Kidney (tissue), 13 donors: ENCODE measurements at regions not wholly inside any gene's neighbourhood (a gene's known extent, or its start where the extent isn't known, plus 50 kb on each side); places are given as distances from the start of the nearest gene placed in this dataset.
"Not testable (repeated sequence)": the region's sequence is repeated elsewhere in the genome, so short reads cannot be mapped to it uniquely, and the experiment has no call there.

ENCODE experiments used
- DNase-seq, 5 donors: peaks; one replicate each; pipeline ENCODE4 v3.0.0-alpha.2; 2013 to 2020
- FAIRE-seq: peaks from 2 replicates; lab custom pipeline; 2012; peaks lifted over from hg19 to GRCh38; lab: Jason Lieb, UNC
- H3K27ac ChIP-seq, 2 donors: one replicate each; pipeline ENCODE4 v1.7.0; 2013; ENCODE audit warnings: low read depth in 2 of 2, low read length in 2 of 2, inconsistent platforms in 1 of 2
- H3K27me3 ChIP-seq: one replicate; pipeline ENCODE4 v1.7.1; 2013; ENCODE audit warnings: low read length, inconsistent platforms; ENCODE audit not compliant: control insufficient read depth, insufficient read depth
- H3K36me3 ChIP-seq, 3 donors: one replicate each; pipeline versions ENCODE4 v1.7.0 to v1.7.1; 2013; ENCODE audit warnings: low read length in 3 of 3, control low read depth in 1 of 3, inconsistent platforms in 1 of 3; ENCODE audit not compliant: insufficient read depth in 3 of 3, control insufficient read depth in 2 of 3
- H3K4me1 ChIP-seq, 3 donors: one replicate each; pipeline versions ENCODE4 v1.7.0 to v1.7.1; 2013; ENCODE audit warnings: low read length in 3 of 3, inconsistent platforms in 1 of 3, low read depth in 1 of 3; ENCODE audit not compliant: control insufficient read depth in 2 of 3, insufficient read depth in 2 of 3
- H3K4me3 ChIP-seq, 3 donors: one replicate each; pipeline versions ENCODE4 v1.7.0 to v1.8.1; 2013; ENCODE audit warnings: low read length in 3 of 3, control low read depth in 1 of 3, inconsistent platforms in 1 of 3
- H3K9ac ChIP-seq, 3 donors: one replicate each; pipeline versions ENCODE4 v1.7.0 to v1.7.1; 2013; ENCODE audit warnings: low read length in 3 of 3, control low read depth in 1 of 3, inconsistent platforms in 1 of 3
- H3K9me3 ChIP-seq, 3 donors: one replicate each; pipeline versions ENCODE4 v1.7.0 to v1.7.1; 2013; ENCODE audit warnings: low read length in 3 of 3, control low read depth in 1 of 3, inconsistent platforms in 1 of 3; ENCODE audit not compliant: control insufficient read depth in 2 of 3, insufficient read depth in 1 of 3
- intact Hi-C: fragments of 100-400 bp; cut with DNase I; formaldehyde crosslinking; loops from one replicate; pipeline ENCODE4 v1.11.1; 2022
- TF ChIP-seq, protein P1 (sequence below): IDR thresholded peaks from 3 replicates; pipeline ENCODE4 v1.5.1; 2012; ENCODE audit warnings: mild to moderate bottlenecking, moderate library complexity, borderline replicate concordance; ENCODE audit not compliant: insufficient read depth; ENCODE audit errors: extremely low read depth
- donor health status: control.
- donor health status: control.
- donor health status: control.
- donor health status: control.
- donor health status: control.
- donor health status: DM: yes; HTN: yes; CAD: no.
- donor health status: Normal renal cell carcinoma (clear cell type).

DNA sequence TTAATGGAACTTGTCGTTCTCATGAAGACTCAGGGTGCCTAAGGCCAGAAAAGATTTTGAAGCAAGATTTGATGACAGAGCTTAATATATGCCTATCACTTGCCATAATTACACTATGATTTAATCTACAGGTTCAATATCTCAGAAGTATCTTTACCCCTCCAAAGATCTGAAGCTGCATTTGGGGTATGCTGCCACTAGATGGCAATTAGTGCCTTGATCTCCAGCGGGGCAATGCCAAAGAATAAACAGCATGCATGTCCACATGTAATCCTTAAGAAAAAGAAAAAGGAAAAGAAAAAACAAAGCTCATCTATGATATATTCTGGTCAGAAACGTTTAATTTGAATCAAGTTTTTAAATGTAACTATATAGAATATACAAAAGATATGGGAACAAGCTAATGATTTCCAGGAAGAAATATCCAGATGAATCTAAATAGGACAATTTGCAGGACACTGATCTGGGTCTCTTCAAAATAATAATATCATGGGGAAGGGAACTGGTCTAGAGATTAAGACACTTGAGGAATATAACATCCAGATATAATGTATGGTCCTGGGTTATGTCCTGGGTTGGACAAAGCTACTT, 55.0 kb upstream of the SOX14 start:
- no peak for FAIRE-seq
- Histone ChIP-seq H3K27me3 (no peaks in the 10 kb centered on the region), H3K4me1 (no peaks in the 10 kb centered on the region), H3K36me3 (no peaks in the 10 kb centered on the region), H3K27ac (no peak overlapping the region), H3K4me3 (no peak overlapping the region), H3K9me3 (peaks cover 0 to 4% (median 0%) of the 10 kb centered on the region in 3 donors), H3K9ac (no peak overlapping the region)
- TF ChIP-seq, protein P1, sequence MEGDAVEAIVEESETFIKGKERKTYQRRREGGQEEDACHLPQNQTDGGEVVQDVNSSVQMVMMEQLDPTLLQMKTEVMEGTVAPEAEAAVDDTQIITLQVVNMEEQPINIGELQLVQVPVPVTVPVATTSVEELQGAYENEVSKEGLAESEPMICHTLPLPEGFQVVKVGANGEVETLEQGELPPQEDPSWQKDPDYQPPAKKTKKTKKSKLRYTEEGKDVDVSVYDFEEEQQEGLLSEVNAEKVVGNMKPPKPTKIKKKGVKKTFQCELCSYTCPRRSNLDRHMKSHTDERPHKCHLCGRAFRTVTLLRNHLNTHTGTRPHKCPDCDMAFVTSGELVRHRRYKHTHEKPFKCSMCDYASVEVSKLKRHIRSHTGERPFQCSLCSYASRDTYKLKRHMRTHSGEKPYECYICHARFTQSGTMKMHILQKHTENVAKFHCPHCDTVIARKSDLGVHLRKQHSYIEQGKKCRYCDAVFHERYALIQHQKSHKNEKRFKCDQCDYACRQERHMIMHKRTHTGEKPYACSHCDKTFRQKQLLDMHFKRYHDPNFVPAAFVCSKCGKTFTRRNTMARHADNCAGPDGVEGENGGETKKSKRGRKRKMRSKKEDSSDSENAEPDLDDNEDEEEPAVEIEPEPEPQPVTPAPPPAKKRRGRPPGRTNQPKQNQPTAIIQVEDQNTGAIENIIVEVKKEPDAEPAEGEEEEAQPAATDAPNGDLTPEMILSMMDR, result peak; percentile 35
- intact Hi-C loops, result no loop called here
- no peak for DNase-seq

DNA sequence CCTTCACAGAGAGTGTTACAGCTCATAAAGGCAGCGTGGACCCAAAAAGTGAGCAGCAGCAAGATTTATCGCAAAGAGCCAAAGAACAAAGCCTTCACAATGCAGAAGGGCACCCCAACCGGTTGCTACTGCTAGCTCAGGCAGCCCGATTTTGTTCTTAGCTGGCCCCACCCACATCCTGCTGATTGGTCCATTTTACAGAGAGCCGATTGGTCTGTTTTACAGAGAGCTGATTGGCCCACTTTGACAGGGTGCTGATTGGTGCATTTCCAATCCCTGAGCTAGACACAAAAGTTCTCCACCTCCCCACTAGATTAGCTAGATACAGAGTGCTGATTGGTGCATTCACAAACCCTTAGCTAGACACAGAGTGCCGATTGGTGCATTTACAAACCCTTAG, 50.1 kb upstream of the SOX14 start:
- intact Hi-C loops, FAIRE-seq, H3K36me3 ChIP-seq, DNase-seq, H3K9ac ChIP-seq, H3K4me3 ChIP-seq, H3K4me1 ChIP-seq, H3K27me3 ChIP-seq, H3K9me3 ChIP-seq, H3K27ac ChIP-seq: not testable (repeated sequence)
